T47D (cell line): ENCODE measurements at regions not wholly inside any gene's neighbourhood (a gene's known extent, or its start where the extent isn't known, plus 50 kb on each side); places are given as distances from the start of the nearest gene placed in this dataset.

ENCODE experiments used
- DNase-seq, 2 experiments: peaks; one replicate each; pipeline versions ENCODE4 v3.0.0 to v3.0.0-alpha.2; 2011 to 2012; ENCODE audit warnings: low read depth in 1 of 2, low spot score in 1 of 2
- JUND ChIP-seq: IDR thresholded peaks from 2 replicates; pipeline ENCODE4 v1.6.1; 2012; ENCODE audit warnings: low read depth
- in situ Hi-C: cut with HindIII; loops from 2 replicates; pipeline ENCODE4 v1.10.0; 2016; ENCODE audit warnings: low sequenced_read_pairs, low pct_unique_long_range_greater_than_20kb

- DNase-seq, result no peak
- in situ Hi-C loops, result no loop called here
Measured at GRCh38 chr2:120815292-120815691, 79.6 kb downstream of the GLI2 start.

GRCh38 chr2:120817136-120817955 lies 81.7 kb downstream of the GLI2 start:
- in situ Hi-C loops, result no loop called here
- DNase-seq, result no peak
- TF ChIP-seq JUND, result no peak

More at GRCh38 chr2:120815292-120815691, 79.6 kb downstream of the GLI2 start:
- TF ChIP-seq JUND, result no peak

DNA sequence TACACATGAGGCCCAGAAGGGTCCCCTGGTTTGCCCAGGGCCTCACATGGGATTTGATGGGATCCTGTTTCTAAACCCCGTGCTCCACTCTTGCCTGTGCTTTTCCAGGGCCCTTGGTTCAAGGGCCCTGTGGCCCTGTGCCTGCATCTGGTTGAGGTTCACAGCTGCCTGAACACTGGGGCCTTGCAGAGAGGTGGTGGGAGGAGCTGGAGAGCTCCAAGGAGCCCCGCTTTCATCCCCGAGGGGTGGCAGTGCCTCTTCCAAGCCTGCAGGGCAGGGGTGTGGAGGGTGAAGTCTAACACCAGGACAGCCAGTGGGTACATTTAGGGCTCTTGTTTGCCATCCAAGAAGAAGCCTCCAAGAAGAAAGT lies 82.3 kb downstream of the GLI2 start:
- in situ Hi-C loops, result no loop called here
- DNase-seq, result no peak
- no peak for TF ChIP-seq JUND

DNA sequence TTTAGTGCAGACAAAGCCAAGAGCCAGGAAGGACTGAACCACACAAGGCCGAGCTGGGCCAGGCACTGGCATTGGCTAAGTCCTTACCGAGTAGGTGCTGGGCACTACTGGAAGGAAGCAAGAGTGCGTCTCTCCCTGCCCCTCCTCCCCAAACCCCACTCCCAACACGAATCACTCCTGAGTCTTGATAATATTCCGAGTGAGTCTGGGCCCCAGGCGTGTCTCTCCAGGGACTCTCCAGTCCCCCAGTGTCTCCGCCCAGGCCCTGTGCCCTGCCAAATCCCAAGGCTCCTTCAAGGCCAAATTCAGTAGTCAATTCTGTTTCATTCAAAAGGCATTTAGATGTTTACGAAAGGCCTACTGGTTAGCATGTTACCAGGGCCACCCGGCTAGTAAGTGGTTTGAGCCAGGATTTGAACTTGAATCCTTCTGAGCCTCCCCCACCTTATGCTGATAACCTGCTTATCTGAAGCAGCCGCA lies 82.8 kb downstream of the GLI2 start:
- no peak for TF ChIP-seq JUND
- DNase-seq, result no peak
- in situ Hi-C loops, result no loop called here

DNA sequence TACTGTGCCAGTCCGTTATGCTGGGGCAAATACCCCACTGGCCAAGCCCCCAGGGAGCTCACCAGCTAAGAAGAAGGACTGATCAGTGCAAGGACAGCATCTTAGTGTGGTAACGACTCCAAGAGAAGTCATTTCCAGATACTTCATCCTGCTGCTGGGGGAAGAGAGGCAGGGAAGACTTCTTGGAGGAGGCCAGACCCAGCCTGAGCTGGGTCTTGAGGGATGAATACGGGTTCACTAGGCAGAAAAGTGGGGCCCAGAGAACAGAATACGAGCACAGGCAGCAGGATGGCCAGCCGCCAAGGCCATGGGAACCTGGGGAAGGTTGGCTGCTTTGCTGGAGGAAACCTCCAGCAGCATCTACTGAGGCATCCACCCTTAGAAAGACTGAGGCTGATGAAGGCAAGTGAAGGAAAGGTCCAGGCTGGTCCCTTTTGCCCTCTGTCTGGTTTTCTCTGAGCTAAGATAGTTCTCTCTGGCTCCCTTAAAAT lies 84.1 kb downstream of the GLI2 start:
- TF ChIP-seq JUND, result no peak
- DNase-seq, result no peak
- in situ Hi-C loops, result no loop called here

DNA sequence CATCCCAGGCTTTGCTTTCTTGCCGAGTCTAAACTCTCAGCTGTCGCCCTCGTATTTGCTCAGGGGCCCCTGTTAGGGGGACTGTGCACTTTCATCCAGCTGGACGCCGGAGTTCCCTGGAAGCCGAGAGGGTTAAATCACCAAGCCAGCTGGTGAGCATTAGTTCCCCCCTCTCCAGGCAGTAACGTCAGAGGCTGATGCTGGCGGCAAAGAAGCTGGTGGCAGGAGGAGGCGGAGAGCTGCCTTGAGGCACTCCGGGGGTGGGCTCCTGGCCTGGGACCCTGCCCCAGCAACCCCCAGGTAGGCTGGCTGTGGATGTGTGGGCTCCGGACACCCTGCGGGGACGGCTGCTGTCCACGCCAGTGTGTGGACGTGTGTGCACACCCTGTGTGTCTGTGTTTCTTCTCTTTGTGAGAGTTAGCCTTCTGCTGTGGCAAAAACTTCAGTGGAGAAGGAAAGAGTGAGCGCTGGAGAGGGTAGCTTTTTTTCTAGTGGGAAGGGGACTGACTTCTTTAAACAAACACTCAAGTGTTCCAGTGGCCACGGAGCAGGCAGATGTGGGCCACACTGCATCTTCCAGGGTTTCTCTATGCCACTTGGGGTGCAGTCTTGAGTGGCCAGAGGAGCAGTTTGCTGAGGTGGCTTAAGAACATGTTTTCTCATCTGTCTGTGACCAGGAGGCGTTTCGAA lies 84.7 kb downstream of the GLI2 start:
- DNase-seq, result no peak
- in situ Hi-C loops, result no loop called here
- no peak for TF ChIP-seq JUND

DNA sequence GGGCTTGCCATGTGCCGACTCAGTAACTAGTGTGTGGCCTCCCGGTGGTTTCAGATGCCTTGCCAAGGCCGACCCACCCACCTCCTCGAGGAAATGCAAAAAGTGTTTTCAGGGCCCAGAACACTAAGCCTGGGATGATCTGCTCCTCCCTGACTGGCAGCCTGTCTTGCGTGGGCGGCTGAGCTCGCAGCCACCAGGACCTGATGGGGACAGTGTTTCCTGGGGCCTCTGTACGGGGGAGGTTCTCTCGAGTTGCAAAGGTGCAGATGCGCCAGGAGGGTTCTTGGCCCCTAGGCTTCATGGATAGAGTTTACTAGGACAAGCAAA lies 85.2 kb downstream of the GLI2 start:
- TF ChIP-seq JUND, result no peak
- in situ Hi-C loops, result no loop called here
- DNase-seq, result no peak

DNA sequence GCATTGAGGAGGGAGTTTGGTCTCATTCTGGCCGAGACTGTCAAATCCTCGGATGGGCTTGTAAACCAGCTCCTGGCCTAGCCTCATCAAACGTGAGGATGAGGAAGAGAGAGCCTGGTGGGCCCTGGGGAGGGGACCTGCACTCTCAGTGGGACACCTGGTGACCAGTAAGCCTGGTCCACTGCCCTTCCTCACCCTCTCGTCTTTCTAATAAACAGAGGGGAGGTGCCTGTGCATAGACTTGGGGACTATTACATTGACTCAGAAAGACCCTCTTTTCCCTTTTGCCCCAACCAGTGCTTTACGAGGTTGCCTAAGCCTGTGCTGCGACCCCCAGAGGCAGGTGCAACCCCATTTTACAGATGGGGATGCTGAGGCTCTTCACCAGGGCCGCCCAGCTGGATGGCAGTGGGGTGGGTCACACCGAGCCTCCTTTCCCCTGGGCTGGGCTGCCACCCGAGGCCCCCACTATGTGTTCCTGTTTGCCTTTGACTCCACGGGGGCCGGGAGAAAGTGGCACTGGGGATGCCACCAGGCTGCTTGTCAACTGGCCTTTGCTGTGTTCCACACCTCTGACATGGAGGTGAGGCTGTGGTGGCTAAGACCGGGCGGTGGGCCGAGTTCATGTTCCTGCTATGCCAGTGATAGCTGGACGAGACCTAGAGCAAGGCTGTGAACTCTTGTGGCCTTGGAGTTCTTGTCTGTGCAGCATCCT lies 85.9 kb downstream of the GLI2 start:
- in situ Hi-C loops, result no loop called here
- no peak for DNase-seq
- TF ChIP-seq JUND, result no peak

GRCh38 chr2:120822933-120823332 lies 87.3 kb downstream of the GLI2 start:
- in situ Hi-C loops, result no loop called here
- no peak for DNase-seq
- no peak for TF ChIP-seq JUND

DNA sequence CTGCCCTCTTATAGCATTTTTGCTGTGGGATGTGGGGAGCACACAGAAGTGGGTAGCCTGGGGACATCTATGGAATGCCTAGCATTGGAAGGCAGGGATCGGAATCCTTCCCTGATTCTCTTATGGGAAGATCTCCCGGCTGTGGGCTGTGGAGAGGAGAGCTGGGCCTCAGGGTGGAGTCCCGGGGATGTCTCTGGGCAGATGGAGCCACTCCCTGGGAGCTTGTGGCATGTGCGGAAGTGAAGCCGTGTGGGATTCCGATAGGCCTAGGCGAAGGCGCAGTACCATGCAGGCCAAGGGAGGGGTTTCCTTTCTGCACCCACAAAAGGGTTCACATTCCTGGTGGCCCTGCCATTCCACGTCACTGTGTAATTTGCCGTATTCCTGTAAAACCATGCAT lies 87.9 kb downstream of the GLI2 start:
- DNase-seq, result no peak
- in situ Hi-C loops, result no loop called here
- no peak for TF ChIP-seq JUND

DNA sequence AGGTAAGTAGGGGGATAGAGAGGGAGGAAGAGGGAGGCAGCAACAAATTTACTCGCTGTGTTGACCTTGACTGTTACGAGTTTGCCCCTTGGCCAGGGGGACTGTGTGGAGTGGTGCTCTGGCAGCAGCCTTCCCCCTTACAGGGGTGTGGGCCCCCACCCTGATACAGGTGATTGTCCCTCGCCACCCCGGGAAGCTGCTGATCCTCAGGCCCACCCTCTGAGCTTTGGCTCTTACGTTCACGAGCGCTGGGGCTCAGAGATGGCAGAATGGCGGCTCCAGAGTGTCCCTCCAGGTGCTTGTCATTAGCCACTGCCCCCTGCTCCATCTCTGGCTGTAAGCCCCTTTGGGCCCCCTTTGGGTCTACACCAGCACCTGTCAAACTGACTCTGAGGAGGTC lies 88.6 kb downstream of the GLI2 start:
- no peak for TF ChIP-seq JUND
- in situ Hi-C loops, result no loop called here
- DNase-seq, result no peak

DNA sequence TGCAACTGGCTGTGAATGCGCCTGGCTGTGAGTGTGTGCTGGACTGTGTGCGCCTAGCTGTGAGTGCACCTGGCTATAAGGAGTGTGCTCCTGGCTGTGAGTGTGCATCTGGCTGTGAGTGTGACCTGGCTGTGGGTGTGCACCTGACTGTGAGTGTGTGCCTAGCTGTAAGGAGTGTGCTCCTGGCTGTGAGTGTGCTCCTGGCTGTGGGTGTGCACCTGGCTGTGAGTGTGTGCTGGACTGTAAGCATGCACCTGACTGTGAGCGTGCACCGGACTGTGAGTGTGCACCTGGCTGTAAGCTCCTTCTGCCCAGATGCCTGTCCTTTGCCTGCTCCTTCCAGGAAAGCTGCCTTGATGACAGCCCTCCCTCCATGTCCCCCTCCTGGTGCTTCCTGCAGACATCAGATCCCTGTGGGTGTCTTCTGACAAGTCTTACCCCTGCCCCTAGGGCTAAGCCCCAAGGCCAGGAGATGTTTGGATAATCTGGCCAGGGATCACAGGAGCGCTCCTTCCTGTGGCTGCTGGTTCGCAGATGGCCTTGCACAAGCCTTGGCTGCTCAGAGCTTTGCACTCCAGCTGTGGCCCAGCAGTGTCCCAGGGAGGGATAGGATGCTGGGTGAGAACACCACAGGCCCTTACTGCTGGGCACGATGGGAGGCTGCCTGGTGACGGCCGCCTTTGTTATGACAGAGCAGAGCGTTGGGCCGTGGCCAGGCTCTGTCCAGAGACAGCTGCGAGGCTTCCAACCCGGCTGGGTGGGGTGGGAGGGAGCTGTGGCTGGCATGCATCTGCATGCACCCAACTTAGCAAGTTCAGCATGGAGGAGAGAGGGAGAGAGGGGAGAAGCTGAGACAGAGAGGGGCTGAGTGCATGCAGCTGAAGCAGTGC lies 89.9 kb downstream of the GLI2 start:
- TF ChIP-seq JUND, result no peak

DNA sequence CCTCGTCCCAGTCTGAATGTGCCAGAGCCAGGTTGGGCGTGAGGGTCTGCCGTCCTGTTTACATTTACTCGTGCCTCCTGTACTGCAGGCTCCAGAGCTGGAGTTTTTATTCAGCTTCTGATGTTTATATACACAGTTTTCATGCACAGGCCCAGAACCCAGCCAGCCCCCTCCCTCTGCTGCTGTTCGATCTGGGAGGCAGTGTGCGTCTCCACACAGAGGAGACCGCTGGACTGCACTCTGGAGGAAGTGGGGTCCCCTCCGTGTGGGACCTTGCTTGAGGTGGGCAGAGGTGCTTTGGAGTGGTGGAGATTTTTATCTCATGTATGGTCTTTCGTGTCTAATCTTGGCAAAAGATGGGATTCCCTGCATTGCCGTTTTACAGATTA lies 90.6 kb downstream of the GLI2 start:
- TF ChIP-seq JUND, result no peak
- in situ Hi-C loops, result no loop called here

More for the DNA sequence above, 89.9 kb downstream of the GLI2 start:
- DNase-seq, result no peak
- in situ Hi-C loops, result no loop called here

More for the DNA sequence above, 90.6 kb downstream of the GLI2 start:
- no peak for DNase-seq
